GM18520 (cell line): ENCODE measurements at regions not wholly inside any gene's neighbourhood (a gene's known extent, or its start where the extent isn't known, plus 50 kb on each side); places are given as distances from the start of the nearest gene placed in this dataset.
"Not testable (repeated sequence)": the region's sequence is repeated elsewhere in the genome, so short reads cannot be mapped to it uniquely, and the experiment has no call there.

Source experiments
- ATAC-seq: cut with Tn5 transposase; IDR thresholded peaks from one replicate; pipeline ENCODE4 v1.9.1; 2021; ENCODE audit not compliant: unreplicated experiment

DNA sequence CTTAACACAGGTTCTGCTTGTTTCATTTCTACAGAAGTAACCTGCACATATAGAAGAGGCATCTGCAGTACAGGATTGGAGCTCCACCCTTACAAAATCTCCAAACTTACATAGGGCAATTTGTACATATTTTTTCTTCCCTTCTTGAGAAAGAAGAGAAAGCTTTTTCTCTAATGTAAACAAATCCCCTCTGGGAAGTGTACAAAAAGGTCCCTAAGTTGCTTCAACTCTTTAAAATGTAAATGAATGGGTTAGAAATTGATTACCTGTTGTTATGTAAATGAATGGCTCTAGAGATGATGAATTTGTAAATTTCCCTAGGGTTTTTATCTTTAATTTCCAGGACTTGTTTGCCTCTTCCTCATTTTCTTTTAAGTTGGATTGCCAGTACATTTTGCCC is 1183.7 kb downstream of the MRPL39 start:
- ATAC-seq: no peak

DNA sequence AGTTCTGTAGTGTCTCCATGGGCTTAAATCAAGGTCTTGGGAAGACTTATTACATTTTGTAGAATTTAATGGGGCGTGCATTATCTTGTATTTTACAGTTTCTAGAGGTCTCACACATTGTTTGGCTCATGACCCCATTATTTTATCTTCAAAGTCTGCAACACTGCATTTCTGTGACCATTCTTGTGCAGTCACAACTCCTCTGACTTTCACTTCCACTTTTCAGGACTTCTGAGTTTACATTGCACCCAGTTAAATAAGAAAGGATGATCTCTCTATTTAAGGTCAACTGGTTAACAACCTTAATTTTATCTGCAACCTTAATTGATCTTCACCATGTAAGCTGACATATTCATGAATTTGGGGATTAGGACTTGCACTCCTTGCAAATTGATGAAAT is 1186.6 kb downstream of the MRPL39 start:
- no peak for ATAC-seq

DNA sequence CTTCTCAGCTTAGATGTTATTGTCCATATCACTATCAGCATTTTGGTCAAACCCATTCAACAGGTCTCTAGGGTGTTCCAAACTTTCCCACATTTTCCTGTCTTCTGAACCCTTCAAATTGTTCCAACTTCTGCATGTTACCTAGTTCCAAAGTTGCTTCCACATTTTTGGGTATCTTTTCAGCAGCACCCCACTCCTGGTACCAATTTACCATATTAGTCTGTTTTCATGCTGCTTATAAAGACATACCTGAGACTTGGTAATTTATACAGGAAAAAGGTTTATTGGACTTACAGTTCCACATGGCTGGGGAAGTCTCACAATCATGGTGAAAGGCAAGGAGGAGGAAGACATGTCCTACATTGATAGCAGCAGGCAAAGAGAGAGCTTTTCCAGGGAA is 1187.6 kb downstream of the MRPL39 start:
- ATAC-seq: not testable (repeated sequence)

DNA sequence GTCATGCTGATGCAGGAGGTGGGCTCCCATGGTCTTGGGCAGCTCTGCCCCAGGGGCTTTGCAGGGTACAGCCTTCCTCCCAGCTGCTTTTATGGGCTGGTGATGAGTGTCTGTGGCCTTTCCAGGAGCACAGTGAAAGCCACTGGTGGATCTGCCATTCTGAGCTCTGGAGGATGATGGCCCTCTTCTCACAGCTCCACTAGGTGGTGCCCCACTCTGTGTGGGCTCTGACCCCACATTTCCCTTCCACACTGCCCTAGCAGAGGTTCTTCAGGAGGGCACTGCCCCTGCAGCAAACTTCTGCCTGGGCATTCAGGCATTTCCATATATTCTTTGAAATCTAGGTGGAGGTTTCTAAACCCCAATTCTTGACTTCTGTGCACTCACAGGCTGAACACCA is 1188.6 kb downstream of the MRPL39 start:
- no peak for ATAC-seq

DNA sequence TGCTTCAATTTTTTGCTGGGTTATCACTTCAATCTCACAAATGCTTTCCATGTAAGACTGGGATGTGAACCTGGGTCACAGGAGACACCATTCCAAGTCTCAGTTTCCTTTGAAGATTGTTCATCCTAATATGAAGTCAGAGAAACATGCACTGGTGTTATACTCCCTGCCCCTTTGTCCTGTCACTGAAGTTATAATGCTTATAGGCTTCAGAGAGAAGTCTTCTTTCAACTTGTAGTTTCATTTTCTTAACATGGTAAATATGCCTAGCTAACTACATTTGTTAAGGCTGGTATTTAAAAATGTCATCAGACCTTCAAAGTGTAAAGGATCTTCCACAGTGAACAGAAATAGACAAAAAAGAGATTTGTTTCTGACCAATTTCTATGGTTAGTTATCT is 1195.9 kb downstream of the MRPL39 start:
- no peak for ATAC-seq

DNA sequence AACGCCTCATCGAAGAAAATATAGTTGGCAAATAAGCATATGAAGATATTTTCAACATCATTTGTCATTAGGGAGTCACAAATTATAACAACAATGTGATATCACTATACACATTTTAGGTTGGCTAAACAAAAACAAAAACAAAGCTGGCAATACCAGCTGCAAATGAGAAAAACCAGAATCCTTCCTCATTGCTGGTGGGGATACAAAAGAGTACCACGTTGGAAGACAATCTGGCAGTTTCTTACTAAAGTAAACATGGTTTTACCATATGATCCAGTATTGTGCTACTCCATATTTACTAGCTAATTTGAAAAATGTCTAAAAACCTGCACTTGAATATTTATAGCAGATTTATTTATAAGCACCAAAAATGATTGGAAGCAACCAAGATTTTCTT is 1204.1 kb downstream of the MRPL39 start:
- no peak for ATAC-seq

DNA sequence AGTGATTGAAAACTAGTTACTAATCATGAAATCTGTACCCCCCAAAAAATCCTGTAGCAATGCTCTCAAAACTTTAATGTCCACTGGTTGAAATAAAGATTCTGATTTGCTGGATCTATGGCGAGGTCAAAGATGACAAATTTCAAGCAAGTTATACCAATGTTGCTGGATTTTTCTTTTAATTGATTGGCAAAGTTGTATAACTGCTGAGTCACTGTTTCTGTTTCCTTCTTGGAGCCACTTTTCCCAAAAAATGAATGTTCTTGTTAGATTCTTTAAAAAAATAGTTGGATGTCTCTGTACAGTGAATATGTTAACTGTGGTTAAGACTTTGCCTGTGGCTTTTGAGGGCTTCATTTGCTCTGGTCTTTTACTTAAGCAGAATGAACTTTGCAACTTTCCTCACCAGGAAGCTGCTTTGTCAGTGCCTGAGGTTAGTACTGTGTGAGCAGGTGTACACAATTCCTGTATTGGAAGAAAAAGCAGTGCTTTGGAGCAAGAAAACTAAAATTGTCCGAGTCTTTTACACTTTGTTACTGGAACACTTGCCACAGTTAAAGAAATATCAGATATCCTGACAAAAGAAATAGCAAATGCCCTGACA is 1211.9 kb downstream of the MRPL39 start:
- no peak for ATAC-seq

DNA sequence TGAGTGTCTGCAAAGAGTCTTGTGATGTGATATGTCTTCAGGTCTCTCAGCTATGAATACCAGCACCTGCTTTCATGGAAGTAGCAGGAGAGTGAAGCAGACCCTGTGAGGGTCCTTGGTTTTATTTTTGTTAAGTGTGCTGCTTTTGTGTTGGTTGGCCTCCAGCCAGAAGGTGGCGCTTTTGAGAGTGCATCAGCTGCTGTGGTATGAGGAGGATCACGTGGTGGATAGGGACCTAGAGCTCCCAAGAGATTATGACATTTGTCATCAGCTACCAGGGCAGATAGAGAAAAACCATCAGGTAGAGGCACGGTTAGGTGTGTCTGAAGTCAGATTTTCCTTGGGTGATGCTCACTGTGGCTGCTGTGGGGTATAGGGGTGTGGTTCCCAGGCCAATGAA is 1232.1 kb downstream of the MRPL39 start:
- no peak for ATAC-seq

DNA sequence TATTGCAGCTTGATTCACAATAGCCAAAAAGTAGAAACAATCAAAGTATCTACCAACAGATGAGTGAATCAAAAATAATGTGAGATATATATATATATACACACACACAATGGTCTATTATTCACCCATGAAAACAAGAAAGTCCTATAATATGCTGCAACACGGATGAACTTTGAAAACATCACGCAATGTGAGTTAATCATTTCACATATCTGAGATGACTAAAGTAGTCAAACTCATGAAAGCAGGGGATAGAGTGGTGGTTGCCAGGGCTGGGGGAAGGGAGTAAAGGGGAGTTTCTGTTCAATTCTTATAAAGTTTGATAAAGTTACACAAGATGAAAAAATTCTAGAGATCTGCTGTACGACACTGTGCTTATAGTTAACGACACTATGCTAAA is 1234.8 kb downstream of the MRPL39 start:
- ATAC-seq: no peak

DNA sequence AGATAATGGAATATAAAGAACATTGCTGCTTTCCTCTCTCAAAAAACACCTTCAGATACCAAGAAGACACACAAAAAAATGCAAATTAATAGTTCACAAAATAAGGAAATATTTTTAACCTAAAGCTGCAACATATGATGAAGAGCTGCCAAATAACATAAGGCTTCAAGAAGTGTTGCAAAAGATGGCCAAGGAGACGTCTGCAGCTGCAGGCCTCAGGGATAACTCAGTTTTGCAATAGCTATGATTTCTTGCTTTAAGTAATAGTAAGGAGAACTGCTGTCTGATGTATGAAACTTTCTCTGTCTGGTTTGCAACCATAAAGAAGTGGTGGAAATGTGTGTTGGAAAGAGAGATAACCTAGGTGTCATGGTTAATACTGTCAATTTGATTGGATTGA is 1237.5 kb downstream of the MRPL39 start:
- no peak for ATAC-seq

DNA sequence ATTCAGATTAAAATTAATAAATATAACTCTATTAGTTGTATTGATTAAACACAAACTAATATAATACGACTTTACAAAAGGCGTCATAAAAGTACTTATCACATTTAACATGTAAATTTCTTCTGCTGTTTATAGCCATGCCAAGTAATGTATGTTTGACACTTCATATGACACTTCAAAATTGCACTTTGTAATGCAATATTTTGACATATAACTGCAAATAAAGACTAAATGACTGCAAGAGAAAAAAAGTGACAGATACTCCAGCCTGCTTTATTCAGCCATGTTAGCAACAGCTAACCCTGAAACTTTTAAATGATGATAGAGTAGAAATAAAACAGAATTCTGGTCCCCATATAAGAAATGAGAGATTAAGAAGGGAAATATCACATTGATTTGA is 1238.0 kb downstream of the MRPL39 start:
- ATAC-seq: no peak

DNA sequence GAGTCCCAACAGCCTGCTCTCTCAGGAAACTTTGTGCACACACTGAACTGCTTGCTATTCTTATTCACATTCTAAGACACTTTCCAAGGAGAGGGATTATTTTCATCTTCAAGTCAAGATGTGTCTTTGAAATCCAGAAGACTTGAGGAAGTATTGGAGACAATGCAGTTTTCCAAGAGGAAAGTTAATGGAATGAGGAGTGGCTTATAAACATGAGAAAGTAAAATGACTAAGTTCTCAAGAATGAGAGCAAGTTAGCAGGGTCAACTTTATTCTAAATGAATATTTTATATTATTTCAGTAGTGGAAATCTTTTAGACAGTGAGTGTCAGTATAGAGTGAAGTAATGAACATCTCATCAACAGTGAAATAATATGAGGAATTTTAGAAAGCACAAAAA is 1239.3 kb downstream of the MRPL39 start:
- ATAC-seq: no peak

DNA sequence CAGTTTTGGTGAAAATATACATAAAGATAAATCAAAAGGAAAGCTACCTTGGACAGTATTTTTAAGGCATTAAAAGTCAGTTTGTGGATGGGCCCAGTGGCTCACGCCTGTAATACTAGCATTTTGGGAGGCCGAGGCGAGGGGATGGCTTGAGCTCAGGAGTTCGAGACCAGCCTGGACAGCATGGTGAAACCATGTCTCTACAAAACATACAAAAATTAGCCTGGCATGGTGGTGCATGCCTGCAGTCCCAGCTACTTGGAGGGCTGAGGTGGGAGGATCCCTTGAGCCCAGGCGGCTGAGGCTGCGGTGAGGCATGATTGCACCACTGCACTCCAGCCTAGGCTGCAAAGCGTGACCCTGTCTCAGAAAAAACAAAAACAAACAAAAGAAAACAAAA is 1253.8 kb downstream of the MRPL39 start:
- ATAC-seq: no peak

DNA sequence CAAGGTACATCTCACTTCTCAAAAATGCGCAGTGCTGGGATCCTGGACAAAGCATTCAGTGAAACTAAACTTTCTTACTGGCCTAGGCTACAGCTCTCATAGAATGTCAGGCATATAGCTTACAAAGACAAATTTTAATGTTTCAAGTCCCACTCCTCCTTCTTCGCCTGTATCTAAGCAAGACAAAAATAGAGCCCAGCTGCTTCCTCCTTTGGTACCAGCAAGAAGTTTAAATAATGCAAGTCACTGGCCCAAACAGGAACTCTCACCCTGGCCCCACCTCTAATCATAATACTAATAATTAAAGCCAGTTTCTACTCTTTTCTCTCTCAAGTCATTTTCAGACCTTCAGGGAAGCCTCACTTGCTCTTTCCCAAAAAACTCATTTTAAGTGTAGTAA is 1267.9 kb downstream of the MRPL39 start:
- no peak for ATAC-seq

DNA sequence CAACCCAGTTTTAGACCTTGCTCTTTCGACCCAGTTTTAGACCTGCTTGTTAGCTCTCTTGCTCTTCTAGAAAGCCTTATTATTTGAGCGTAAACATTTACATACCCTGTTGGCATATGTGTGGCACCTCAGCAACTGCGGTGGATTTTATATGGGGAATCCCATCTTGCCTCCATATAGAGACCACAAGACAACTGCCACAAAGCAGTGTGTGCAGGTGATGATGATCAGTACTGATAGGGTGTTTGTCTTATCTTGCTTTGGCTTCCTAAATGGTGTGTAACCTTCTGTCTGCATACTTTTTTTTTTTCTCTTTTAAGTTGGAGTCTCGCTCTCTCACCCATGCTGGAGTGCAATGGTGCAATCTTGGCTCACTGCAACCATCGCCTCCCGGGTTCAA is 1270.8 kb downstream of the MRPL39 start:
- no peak for ATAC-seq

DNA sequence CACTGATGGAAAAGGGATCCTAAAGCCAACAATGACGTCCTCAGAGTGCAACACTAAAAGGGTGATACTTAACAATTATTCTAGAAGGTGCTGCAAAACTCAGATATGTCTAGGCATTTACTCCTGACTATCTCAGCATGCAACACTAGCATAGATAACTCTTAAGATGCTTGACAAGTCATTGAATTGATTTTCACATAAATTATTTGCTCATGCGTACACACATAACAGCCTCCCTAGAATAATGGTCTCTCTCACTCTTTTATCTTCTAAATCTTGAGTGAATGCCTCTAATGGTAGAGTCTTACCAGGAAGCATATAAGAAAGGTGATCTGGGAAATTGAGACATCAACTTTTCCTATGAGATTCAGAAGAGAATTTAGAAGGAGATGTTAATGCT is 1283.7 kb downstream of the MRPL39 start:
- ATAC-seq: no peak

DNA sequence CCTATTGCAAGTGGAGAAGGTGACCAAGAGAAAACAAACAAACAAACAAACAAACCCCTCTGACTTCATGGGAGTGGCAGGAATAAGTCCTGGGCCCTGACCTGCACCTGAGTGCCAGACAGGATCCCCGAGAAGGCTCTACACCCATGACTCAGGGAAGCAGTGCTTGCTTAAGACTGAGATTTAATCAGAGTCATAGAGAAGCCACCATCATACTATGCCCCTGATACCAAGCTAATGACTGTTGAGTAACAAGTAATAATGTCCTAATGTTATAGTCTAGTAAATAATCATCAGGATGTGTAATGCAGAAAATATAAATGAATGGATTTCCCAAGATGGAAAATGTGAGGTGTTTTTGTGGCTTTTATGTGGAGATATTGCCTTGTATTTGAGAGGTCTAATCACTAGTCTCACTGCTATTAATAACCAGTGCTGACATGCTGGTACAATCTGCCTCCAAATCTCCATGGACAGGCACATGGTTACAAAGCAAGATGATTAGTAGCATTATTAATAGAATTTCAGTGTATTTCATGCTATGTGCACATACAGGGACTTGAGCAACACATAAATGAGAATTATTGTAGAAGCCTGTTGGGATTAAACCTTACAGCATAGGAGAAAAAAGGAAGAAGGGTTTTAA is 1290.9 kb downstream of the MRPL39 start:
- ATAC-seq: no peak

DNA sequence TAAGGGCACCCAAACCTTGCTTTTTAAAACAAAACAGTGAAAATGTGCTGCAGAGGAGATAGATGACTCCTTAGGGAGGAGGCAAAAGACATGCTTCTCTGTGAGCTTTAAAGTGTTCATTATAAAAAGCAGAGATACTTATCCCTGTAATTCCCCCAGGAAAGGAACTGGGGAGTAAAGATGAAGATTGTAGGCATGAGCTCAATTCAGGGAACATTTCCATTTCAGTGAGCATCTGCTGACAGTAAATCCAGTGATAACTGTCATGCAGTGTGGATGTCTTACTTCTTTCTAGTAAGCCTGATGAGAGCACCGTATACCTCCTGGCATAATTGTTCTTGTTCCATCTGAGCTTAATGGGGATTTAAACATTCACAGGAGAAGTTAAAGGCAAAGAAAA is 1296.5 kb downstream of the MRPL39 start:
- ATAC-seq: no peak

DNA sequence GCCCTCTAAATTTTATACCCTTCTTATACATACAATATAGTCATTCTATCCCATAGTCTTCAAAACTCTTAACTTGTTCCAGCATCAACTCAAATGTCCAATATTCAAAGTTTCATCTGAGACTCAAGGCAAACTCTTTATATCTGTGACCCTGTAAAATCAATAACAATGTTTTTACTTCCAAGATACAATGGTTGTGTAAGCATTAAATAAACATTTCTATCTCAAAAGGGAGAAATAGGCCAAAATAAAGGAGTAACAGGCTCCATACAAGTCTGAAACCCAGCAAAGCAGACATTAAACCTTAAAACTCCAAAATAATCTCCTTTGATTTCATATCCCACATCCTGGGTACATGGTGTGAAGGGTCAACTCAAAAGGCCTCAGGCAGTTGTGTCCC is 1299.1 kb downstream of the MRPL39 start:
- no peak for ATAC-seq

DNA sequence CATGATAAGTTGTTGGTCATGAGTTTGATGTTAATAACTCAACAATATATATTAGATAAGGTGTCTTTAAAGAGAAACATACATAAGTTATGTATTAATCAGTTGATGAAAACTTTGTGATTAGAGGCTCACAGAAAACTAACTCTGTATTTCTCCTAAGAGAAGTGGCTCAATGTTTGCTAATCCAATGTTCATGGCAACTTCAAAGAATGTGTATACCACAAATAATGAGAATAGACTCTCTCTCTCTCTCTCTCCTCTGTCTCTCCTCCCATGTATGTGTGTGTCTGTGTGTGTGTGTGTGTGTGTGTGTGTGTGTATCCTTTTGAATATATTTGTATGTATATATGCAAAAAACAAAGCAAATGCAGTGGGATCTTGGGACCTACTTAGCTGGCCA is 1304.9 kb downstream of the MRPL39 start:
- ATAC-seq: no peak

DNA sequence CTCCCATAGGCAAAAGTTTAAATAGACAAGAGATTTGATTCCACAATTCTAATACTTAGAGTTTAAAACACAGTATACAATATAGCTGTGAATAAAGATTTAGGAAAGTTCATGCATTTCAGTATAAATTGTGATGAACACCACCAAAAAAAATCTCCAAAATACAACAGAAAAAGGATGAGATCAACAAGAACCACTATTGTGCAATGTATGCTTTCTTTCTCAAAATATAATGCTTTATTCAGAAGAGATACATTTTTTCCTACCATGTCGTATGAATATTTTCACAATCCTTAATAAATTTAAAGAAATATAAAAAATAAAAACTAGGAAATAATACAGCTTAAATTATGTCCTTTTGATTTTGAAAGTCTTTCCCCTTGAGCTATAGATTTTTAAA is 1309.2 kb downstream of the MRPL39 start:
- ATAC-seq: no peak

DNA sequence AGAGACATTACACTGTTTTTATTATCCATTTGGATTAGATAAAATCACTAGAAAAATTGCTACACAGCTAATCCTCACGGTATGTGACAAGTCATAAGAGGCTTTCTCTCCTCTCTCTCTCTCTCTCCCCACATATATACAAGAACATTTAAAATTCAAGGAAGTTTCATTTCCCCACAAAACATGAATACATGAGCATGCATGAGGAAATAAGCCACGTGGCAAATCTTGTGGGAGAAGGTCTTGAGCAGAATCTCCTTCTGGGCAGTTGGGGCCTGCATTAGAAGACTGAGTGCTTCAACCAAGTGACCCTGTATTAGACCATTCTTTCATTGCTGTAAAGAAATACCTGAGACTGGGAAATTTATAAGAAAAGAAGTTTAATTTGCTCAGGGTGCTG is 1313.1 kb downstream of the MRPL39 start:
- no peak for ATAC-seq

DNA sequence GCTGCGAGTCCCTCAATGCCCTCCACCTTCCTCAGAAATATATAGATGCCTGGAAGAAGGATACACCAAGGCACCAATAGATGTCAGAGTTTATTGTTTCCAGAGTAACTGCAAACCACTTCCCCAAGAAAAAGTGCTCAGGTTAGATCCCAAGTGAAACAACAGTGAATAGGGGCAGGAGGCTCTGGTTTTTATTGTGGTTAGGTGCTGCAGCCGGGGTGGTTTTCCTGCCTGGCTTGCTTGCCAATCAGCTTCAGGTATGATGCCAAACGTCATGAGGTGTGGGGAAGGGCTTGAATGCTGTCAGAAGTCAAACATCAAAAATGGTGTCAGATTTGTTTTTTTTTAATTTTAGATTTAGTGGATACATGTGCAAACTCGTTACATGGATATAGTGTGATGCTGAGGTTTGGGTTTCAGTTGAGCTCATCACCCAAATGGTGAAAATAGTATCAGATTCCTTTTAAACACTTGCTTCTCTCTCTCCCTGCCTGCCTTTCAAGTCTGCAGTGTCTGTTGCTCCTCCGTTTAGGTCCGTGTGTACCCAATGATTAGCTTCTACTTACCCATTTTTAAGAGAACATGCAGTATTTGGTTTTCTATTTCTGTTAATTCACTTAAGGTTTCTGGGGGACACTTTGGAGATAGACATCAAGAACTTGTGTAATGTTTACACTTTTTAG is 1317.0 kb downstream of the MRPL39 start:
- no peak for ATAC-seq
